ENCODE measurements at regions not wholly inside any gene's neighbourhood (a gene's known extent, or its start where the extent isn't known, plus 50 kb on each side); places are given as distances from the start of the nearest gene placed in this dataset.

- TF ChIP-seq ZNF331 (CRISPR knock-in tag; IDR thresholded peaks at IDR 0.05; ENCODE audit: low read depth) (no peak), ZNF114 (CRISPR knock-in tag; IDR thresholded peaks at IDR 0.05) (no peak), STAT1 (IDR thresholded peaks at IDR 0.05; ENCODE audit: unreplicated experiment) (no peak), CREB1 (CRISPR knock-in tag; IDR thresholded peaks at IDR 0.05; ENCODE audit: low read depth) (no peak)
Measured at GRCh38 chr5:30908356-30908755, 285.1 kb upstream of the CDH6 start (continued).

GRCh38 chr5:30900367-30900766, 293.1 kb upstream of the CDH6 start:
- no peak overlapping the region for H3K4me2 ChIP-seq
- no peaks in the 10 kb centered on the region for H3K9me2 ChIP-seq (ENCODE audit: insufficient read depth)

More at GRCh38 chr5:30900367-30900766, 293.1 kb upstream of the CDH6 start:
- no peaks in the 10 kb centered on the region for H3K27me3 ChIP-seq (ENCODE audit: insufficient read depth)
- no peaks in the 10 kb centered on the region for H3K4me1 ChIP-seq (ENCODE audit: insufficient read depth)
- H4K20me1 ChIP-seq (replicated peaks; ENCODE audit: insufficient read depth) = no peaks in the 10 kb centered on the region
- TF ChIP-seq CREB1 (CRISPR knock-in tag; IDR thresholded peaks at IDR 0.05; ENCODE audit: low read depth) (no peak), POLR2AphosphoS5 (IDR thresholded peaks at IDR 0.05; ENCODE audit: low read depth) (no peak), NANOG (IDR thresholded peaks at IDR 0.05; ENCODE audit: borderline replicate concordance) (no peak), ZNF331 (CRISPR knock-in tag; IDR thresholded peaks at IDR 0.05; ENCODE audit: low read depth) (no peak), STAT1 (IDR thresholded peaks at IDR 0.05; ENCODE audit: unreplicated experiment) (no peak), EZH2 (IDR thresholded peaks at IDR 0.05; ENCODE audit: low read depth, unreplicated experiment) (no peak), ZNF462 (CRISPR knock-in tag; IDR thresholded peaks at IDR 0.05) (no peak), JUNB (IDR thresholded peaks at IDR 0.05; ENCODE audit: unreplicated experiment) (no peak), ZNF114 (CRISPR knock-in tag; IDR thresholded peaks at IDR 0.05) (no peak), REST (IDR thresholded peaks at IDR 0.05; ENCODE audit: unreplicated experiment) (no peak), EZH2phosphoT487 (IDR thresholded peaks at IDR 0.05; ENCODE audit: unreplicated experiment) (no peak), ETS1 (IDR thresholded peaks at IDR 0.05) (no peak), CTCF (conservative IDR thresholded peaks at IDR 0.05; ENCODE audit: low read depth in 2 of 2) (no peak)
- DNase-seq (ENCODE audit: low spot score) (no peak), ATAC-seq (no peak)
- H3K9me3 Mint-ChIP-seq = no peaks in the 10 kb centered on the region
- no peaks in the 10 kb centered on the region for H3K36me3 Mint-ChIP-seq (ENCODE audit: low read depth)
- H3F3A ChIP-seq (replicated peaks; ENCODE audit: low read depth) = no peaks in the 10 kb centered on the region
- no peaks in the 10 kb centered on the region for H3K79me2 ChIP-seq (replicated peaks; ENCODE audit: insufficient read depth)
- H3K4me1 Mint-ChIP-seq = no peaks in the 10 kb centered on the region; the same call in 2 of the 3 replicates
- H3K27ac ChIP-seq (ENCODE audit: low read depth) = no peak overlapping the region
- H3K27me3 Mint-ChIP-seq (ENCODE audit: insufficient read depth, low read depth, poor library complexity) = no peaks in the 10 kb centered on the region
- H3K36me3 ChIP-seq (ENCODE audit: insufficient read depth) = no peaks in the 10 kb centered on the region
- no peak overlapping the region for H3K4me3 Mint-ChIP-seq
- no peak overlapping the region for H3K4me3 ChIP-seq
- H3K27ac Mint-ChIP-seq = no peak overlapping the region
- H2AFZ ChIP-seq = no peak overlapping the region

Data from GM23338 (cell line).